ENCODE measurements at regions not wholly inside any gene's neighbourhood (a gene's known extent, or its start where the extent isn't known, plus 50 kb on each side); places are given as distances from the start of the nearest gene placed in this dataset.
A peak's percentile ranks its signal among the peaks of the same experiment; 100 is the strongest.
"Not testable (repeated sequence)": the region's sequence is repeated elsewhere in the genome, so short reads cannot be mapped to it uniquely, and the experiment has no call there.

DNA sequence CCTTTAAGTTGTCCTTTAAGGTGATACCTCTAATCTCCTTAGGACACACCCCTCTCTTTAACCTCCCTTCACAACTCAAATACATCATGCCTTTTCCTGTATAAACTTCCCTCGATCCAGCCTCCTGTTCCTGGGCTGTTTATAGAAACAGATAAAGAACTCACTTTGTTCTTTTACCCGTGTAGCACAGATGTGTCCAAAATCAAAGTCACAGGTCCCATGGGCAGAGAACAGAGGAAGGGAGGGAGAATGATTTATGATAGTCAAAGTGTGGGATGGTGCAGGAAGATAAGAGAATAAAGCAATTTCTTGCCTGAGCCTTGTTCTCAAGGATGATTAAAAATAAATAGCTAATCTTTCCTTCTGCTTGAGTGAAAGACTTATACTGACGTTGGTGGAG is 50.3 kb upstream of the CABCOCO1 start:
- DNase-seq, result no peak

DNA sequence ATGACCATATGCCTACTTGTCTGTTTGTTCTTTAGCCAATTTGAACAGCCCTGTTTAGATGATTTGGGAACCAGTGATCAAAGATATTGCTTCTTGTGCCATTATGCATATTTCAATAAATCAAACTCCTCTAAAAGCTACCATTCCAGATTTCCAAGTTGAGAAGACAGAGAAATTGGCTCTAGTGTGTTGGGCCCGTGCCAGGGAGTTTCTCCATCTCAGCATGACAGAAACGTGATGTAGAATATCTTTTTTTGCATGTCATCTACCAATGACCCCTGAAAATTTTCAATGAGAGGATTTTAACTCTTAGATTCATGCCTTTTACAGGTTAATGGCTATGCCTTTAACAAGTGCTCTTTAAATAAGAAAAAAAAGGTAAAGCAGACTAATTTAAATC is 50.7 kb upstream of the CABCOCO1 start:
- no peak for DNase-seq

DNA sequence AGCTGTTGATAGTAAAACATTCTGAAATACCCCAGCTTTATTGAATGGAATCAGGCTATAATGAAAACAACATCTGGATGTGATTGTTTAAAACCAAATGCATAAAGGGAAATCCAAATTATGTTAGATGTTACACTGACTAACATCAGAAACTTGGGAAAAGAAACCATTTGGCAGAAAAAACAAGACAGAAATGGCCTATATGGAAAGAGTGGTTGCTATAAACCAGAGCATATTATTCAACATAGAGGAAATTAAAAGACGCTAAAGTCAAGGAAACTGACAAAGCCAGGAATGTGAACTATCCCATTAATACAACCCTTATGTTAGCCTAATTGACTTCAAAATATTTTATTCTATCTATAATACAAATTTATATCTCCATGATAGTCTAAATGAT is 53.0 kb upstream of the CABCOCO1 start:
- DNase-seq, result no peak

DNA sequence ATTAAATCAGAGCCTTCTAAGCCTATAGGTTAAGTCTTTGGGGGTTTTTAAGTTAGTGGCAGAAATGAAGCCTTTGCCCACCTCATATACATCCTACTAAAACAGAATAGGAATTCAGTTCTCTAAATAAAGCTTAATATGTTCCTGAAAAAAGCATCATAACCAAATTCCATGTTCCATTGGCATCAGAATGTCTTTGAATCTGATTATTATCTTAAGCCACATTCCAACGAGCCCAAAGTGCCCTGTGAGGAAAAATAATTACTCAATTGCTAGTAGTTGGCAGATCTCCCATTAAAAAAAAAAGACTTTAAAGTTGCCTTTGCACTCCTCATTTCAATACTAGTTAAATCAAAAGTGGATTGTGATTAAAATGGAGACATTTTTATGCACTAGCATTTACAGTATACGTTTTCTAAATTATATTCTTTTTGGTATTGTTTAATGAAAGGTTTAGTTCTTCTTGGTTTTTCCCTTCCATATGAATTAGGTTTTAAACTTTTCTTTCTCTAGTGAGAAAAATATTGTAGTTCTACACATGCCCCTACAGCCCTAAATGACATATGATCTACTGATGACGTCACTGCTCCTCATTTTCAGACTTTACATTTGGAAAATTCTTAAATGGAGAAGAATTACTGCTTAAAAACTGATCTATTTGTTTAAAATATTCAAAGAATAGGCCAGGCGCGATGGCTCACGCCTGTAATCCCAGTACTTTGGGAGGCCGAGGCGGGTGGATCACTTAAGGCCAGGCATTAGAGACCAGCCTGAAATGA is 54.3 kb upstream of the CABCOCO1 start:
- DNase-seq, result no peak

DNA sequence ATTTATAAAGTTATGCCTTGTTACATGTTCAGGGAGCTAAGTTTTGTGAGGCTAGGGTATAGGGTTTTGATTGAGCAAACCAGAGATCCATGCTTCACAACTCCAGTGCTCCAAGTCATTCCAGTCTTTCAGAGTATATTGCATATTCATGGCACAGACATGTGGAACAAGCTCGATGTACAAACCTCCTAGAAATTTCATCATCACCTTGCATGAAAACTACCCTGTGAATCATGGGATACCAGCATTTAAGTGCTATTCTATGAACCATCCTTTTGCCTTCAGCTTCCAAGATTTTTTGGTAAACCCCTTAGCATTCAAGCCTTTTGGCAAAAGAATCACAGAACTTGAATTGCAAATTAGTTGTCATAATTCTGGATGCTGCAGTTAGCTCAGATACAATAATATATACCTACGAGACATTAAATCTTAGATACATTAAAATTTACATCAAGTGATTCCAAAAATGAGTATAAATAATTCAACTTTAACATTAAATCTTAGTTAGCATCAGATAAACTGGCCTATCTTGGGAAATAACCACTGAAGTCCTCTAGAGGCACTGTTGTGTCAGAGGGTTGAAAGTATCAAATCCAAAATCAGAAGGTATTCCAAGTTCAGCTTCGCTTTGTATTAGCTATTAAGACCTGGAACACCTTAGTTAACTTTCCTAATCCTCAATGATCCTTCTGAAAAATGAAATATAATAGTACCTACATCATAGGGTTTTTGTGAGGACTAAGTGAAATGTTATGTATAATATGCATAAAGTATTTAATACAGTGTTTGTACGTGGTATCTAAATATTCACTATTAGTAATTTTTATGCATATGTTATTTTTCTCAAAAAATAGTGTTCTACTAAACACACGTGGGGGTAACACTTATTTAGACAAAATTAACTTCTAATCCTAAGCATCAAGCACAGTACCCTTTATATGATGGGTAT is 55.5 kb upstream of the CABCOCO1 start:
- DNase-seq, result no peak

DNA sequence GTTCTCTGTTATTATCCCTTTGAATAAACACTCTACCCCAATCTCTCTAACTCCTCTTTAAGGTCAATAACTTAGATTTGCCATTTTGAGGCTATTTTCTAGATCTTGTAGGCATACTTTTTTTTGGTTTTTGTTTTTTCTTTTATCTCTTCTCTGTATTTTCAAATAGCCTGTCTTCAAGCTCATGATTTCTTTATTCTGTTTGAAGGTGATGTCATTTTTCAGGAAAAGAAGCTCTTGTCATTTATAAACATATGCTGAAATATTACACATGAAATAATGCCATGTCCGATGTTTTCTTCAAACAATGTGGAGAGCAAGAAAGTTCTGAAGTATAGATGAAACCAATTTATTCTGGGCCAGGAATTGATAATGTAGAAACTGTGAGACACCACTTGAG is 57.5 kb upstream of the CABCOCO1 start:
- no peak for DNase-seq

DNA sequence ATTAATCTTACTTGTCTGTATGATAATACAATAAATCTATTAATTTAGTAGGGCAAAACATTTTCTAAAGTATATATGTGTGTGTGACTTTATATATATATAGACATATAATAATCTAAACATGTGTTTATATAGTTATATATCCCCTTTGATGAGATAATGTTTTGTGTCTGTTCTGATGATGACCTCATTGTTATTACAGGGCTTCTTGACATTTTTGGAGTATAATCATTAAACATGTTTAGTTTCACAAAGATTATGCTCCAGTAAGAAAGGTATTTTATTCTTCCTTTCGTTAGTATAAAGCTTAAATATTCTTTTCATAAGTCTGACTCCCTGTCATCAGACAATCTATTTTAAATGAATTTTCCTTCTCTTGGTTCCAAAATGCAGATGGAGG is 62.3 kb upstream of the CABCOCO1 start:
- no peak for DNase-seq

DNA sequence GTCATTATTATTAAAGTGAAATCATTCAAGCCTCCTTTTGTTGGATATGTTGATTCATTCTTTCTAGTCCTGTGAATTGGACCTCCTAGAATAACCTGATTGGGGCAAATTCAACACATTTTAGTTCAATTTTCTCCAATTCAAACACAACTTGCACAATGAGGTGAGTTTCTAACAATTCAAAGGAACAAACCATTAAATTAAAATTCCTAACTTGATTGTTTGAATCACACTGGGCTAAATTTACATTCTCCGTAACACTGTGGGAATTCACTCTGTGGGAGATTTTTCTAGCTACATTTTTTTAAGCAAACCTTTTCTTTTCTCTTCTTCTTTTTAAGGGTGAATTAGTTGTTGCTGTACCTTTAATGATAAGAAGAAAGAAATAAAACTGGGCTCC is 68.3 kb upstream of the CABCOCO1 start:
- no peak for DNase-seq

DNA sequence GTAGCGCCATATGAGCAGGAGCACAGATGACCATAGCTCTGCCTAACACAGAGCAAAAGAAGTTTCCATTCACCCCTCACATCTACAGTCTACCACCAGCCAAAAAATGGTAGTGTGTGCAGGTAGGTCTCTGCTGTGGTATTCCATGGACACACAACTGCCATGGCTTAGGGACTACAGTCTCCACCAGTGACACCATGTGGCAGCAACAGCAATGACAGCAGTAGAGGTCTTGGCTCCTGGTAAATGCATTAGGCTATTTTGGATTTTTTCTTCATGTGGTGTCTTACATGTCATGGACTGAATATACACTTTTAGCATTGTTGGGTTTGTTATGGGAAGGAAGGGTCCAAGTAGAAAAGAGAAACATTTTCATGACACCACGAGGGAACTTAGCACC is 70.1 kb upstream of the CABCOCO1 start:
- DNase-seq, result no peak

DNA sequence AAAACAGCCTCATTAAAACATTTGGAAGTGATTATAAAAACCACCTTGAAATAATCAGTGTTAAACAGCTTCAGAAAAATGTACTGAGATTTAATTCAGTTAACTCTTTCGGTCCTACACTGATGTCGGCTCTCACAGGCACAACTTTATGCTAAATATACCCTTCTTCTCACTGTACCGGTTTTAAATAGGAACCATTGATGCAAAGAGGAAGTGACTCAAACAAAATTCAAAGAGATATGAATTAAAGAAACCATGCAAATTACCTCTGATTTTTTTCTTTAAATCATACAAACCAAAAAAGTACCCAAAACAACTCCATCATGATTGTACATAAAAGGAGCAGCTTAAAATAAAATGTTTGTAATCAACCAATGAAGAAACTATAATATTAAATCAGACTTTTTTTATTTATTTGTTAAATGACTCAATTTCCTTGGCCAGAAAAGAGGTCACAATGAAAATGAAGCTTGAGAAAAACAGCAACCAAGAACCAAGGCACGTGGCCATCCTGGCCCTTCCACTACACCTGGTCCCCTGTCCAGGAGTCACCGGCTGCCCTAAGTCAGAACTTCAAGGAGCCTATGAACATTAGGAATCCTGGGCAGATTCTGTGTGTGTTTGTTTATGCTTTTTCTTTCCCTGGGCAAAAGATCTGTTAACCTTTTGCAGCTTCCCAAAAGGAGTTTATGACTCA is 73.0 kb upstream of the CABCOCO1 start:
- DNase-seq, result no peak

DNA sequence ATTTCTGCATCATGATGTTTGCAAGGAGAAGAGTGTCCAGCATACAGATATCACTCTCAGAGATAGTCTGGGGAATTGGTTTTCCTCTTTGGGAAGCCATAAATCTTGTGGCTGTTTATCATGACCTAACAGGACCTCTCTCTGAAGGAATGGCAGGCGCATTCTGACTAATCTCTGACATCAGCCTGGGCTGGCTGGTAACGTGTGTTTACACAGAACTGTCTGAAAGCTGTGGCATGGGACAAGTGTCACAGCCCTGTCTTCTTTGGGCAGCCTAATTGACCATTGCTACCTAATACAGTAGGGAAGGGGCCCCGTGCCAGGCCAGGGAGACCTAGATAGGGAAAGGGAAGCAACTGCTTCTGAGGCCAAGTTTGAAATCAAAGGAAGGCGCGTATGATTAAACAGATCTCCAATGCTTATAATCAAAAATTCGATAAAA is 73.9 kb upstream of the CABCOCO1 start:
- no peak for DNase-seq

DNA sequence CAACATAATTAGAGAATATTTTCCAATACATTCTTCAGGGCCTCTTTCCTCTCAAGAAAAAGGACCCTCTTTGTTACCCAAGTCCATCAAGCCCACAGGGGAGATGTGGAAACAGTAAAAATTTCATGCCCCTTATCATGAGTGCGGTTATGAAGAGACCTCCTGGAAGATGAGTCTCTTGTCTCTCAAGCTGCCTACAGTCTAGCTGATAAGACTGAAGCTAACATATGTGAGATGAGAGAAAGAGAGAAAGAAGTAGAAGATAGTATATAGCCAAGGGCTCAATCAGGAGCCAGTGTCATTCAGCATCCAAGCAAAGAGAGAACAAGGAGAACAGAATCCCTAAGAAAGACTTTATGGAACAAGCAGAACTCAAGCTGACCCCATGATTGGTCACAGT is 75.9 kb upstream of the CABCOCO1 start:
- no peak for DNase-seq

DNA sequence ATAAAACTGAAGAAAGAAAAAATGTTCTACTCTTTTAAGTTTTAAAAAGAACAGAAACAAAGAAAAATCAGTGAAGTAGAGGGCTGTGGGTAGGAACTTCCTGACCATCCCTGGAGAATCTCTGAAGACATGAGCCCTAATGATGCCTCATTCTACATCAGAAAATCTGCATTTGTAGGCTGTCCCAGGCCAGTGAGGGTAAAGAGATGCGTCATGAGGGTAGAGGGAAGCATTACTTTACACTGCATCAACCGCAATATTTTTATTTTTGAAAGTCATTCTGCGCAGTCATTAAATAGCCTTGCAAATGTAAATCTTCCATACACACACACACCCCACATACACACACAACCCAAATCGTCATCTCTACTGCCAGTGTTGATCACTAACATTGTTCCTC is 82.1 kb upstream of the CABCOCO1 start:
- DNase-seq, result no peak

DNA sequence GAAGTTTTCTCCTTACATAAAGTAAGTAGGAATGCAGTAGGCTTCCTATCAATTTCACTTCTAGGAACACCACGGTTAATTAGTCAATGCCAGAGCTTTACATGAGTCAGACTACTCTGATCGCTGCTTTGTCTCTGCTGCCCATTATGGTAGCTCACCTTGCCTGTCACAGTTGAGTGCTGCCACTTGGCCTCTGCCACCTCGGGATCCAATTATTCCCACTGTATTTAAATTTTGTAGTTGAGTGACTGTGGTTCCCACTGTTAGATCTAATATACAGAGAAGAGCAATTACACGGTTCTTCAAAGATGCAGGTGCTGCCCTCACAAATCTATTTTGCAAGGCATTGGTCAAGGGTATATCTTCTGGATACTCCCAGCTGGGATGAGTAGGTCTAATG is 92.5 kb upstream of the CABCOCO1 start:
- not testable (repeated sequence) for DNase-seq

DNA sequence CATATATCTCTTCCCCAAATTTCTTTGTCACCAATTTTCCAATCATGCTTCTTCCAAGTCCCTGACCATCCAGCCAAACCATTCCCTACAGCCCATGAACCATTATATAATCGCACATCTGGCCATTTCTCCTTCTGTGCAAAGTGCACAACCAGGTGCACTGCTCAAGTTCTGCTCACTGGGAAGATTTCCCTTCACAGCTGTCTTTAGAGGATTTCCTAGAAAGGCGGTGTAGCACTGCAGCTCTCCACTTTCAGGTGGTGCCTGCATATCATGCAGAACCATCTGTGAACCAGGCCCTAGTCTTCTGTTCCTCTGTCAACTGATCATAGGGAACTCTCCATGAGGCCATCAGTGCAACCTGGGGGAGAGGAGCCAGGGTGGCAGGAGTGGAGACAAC is 95.0 kb upstream of the CABCOCO1 start:
- DNase-seq, result no peak

DNA sequence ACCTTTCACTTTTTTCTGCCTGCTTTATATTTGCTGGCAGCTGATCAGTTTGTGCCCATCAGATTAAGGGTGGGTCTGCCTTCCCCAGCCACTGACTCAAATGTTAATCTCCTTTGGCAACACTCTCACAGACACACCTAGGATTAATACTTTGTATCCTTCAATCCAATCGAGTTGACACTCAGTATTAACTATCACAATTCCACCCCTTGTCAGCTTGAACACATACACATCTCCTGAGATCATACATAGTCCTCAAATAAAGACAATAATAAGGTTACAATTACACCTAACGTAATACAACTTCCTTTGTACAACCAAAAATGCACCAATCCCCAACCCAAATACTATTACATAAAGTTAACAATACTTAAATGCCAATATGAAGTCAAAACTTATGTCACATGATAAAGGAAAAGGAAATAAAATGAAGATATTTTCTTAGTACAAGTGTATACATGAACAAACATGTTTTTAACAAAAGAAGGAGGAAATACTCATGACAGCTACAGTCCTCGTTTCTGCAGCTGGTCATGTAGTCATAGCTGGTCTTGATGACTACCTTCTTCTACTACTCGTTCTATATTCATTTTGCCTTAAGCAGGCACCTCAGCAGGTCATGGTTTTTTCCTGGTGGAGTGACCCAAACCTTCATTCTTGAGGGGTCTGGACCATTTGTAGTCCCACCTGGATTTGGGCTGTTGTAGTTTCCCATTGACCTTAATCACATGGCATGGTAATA is 96.7 kb upstream of the CABCOCO1 start:
- DNase-seq, result no peak

DNA sequence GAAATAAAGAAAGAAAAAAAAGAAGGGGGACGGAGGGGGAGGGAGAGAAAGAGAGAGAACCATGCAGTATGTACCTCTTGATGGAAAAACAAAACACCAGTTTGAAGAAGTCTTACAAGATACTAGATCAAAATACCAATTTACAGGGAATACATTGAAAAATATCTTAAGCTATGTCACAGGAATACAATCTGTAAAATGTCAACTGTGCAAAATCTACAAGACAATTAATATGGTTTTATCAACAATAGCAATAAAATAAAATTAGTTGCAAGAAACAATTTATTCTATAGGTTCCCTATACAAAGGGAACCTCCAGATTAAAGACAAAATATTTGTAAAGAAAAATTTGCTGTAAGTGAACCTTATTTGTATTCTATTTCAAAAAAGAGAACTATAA is 98.3 kb upstream of the CABCOCO1 start:
- no peak for DNase-seq

DNA sequence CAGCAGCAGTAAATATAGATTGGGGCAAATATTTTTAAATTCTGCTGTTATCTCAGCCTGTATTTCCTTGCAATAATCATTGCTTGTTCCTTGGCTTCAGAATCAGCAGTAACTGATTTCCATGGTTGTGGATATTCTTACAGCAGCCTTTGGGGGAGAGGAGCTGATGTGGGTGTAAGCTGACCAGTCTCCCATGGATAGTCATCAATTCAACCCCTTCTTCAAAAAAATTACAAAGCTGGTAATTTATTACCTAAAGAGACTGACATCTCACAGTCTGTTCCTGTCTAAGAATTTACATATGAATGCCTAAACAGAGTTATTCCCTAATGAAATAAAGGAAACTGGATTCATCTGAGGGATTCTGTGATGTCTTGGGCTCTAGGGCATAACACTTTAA is 103.1 kb upstream of the CABCOCO1 start:
- DNase-seq, result no peak

DNA sequence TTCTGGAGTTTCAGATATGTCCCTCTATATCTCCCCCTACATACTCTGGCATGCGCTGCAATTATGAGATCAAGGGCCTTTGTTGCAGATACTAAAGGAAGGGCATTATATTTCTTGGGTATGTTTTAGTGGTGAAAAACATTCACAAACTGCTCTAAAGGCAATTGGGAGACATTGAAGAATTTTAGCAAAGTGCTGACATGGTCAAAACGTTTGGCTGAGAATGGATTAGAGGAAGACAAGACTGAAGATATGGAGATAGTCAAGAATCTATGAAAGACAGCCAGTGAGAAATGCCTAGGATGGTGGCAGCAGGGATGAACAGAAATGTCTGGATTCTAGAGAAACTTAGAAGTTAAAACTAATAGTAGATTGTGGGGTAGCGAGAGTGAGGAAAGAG is 104.5 kb upstream of the CABCOCO1 start:
- no peak for DNase-seq

DNA sequence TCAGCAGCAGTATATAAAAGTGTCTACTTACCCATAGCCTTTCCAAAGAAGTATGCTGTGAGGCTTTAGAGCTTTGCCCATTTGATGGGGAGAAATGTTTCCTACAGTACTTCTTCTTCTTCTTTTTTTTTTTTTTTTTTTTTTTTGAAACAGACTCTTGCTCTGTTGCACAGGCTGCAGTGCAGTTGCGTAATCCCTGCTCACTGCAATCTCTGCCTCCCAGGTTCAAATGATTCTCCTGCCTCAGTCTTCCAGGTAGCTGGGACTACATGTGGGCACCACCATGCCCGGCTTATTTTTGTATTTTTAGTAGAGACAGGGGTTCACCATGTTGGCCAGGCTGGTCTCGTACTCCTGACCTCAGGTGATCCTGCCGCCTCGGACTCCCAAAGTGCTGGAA is 101.7 kb upstream of the TMEM26 start:
- DNase-seq, result peak; percentile 8

DNA sequence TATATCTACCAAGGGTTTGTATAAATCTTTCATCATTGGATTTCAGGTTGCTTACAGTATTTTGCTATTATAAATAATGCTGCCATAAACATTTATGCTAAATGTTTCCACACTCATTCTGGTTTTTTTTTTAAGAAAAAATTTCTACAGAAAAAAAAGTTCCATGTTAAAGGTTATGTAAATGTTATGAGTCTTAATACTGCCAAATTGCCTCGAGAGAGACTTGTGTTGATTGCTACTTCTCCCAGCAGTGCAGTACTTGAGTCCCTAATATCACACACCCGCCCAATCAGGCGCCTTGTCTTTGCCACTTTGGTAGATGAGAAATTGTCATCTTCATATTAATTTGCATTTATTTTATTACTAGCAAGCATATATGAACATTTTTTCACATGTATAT is 96.7 kb upstream of the TMEM26 start:
- no peak for DNase-seq

DNA sequence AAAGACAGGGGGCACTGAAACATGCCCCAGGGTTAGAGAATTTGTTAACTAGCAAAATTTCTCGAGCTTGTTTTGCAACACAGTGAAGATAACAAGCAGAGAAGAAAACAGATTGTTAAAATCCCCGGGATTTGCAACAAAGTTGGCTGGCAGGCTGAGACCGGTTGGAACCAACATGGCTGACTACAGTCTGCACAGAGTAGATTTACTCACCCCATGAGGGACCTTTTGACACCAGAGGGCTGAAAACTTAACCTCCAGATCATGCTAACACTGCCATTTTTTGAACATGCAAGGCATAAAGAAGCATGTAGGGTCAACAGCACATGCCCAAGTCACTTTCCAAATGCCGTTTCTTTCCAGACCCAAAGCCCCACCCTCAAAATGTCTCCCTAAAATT is 95.2 kb upstream of the TMEM26 start:
- DNase-seq, result no peak

DNA sequence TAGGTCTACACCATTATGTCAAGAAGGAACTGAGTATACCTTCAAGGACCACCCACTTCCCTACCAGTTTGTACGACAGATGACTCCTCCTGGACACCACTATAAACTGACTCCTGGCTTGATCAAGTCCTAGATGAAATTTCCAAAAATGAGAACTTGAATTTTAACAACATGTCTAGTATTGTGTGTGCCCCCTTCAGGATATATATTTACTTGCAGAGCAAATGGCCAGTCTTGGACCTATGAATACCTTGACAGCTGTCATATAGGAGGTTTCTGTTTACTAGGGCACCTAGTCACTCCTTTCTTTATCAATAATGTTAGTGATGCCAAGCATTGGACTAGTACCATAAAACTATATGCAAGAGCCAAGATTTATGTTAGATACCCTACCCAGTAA is 94.1 kb upstream of the TMEM26 start:
- no peak for DNase-seq
